A673 (cell line): ENCODE measurements at regions not wholly inside any gene's neighbourhood (a gene's known extent, or its start where the extent isn't known, plus 50 kb on each side); places are given as distances from the start of the nearest gene placed in this dataset.

ENCODE experiments used
- CTCF ChIP-seq: fragments of 300-800, 200-600 bp; sonication (generic); conservative IDR thresholded peaks from 2 replicates; pipeline ENCODE4 v1.5.1; 2017; ENCODE audit warnings: low read depth, mild to moderate bottlenecking, antibody characterized with exemption, low read length, moderate library complexity, mixed read lengths
- EZH2 ChIP-seq: fragments of 200-600 bp; sonication (generic); IDR thresholded peaks from 2 replicates; pipeline ENCODE4 v1.6.1; 2017; ENCODE audit warnings: borderline replicate concordance, low read depth, mild to moderate bottlenecking, mixed read lengths, antibody characterized with exemption, low read length; ENCODE audit not compliant: poor library complexity, severe bottlenecking

DNA sequence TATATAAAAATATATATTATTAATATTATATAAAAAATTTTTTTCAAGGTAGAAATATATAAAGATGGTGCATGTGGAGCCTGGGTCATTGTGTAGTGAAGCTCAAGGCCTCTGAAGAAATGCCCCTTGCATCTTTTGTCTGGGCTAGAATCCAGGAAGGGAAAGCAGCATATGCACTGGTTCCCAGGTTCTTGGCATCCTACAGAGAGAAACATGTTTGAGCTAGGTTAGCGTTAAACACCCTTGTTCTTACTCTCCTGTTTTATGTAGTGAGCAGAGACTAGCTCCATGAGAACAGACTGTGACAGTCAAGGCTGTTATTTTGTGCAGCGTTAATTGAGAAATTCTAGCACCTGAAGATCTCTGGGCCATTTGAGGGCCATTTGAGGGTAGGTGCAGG lies 116.1 kb downstream of the POM121L12 start:
- TF ChIP-seq CTCF = no peak
- TF ChIP-seq EZH2 = no peak
